Mesendoderm (in vitro differentiated cells): ENCODE measurements at regions not wholly inside any gene's neighbourhood (a gene's known extent, or its start where the extent isn't known, plus 50 kb on each side); places are given as distances from the start of the nearest gene placed in this dataset.

ENCODE experiments used
- DNase-seq: peaks from one replicate; pipeline ENCODE4 v3.0.0; 2013
- H2AK5ac ChIP-seq: 2 replicates; pipeline ENCODE4 v1.6.1; 2013; ENCODE audit warnings: low read length, inconsistent platforms
- H2BK120ac ChIP-seq: 2 replicates; pipeline ENCODE4 v1.6.1; 2013; ENCODE audit warnings: low read depth, mild to moderate bottlenecking, low read length, moderate library complexity, mixed read lengths
- H2BK15ac ChIP-seq: replicated peaks from 2 replicates; pipeline ENCODE4 v1.6.1; 2013; ENCODE audit warnings: low read depth, mild to moderate bottlenecking, moderate library complexity
- H2BK5ac ChIP-seq: 2 replicates; pipeline ENCODE4 v1.6.1; 2013; ENCODE audit warnings: low read length, inconsistent platforms
- H3K18ac ChIP-seq: 2 replicates; pipeline ENCODE4 v1.6.1; 2013; ENCODE audit warnings: mild to moderate bottlenecking, low read length, mixed read lengths
- H3K23ac ChIP-seq: one replicate; pipeline ENCODE4 v1.6.1; 2013; ENCODE audit warnings: low read length
- H3K27ac ChIP-seq: 2 replicates; pipeline ENCODE4 v1.5.1; 2013; ENCODE audit warnings: low read depth, mild to moderate bottlenecking, inconsistent platforms, low read length, moderate library complexity
- H3K27me3 ChIP-seq: 2 replicates; pipeline ENCODE4 v1.6.1; 2013; ENCODE audit warnings: low read length, control low read depth, mild to moderate bottlenecking, inconsistent platforms; ENCODE audit not compliant: insufficient read depth, poor library complexity
- H3K36me3 ChIP-seq: 2 replicates; pipeline ENCODE4 v1.6.1; 2013; ENCODE audit warnings: low read length, inconsistent platforms; ENCODE audit not compliant: control insufficient read depth, insufficient read depth
- H3K4ac ChIP-seq: one replicate; pipeline ENCODE4 v1.6.1; 2013; ENCODE audit warnings: low read depth, mild to moderate bottlenecking, low read length, moderate library complexity
- H3K4me1 ChIP-seq: 2 replicates; pipeline ENCODE4 v1.6.1; 2013; ENCODE audit warnings: low read depth, low read length, inconsistent platforms; ENCODE audit not compliant: control insufficient read depth
- H3K4me2 ChIP-seq: 2 replicates; pipeline ENCODE4 v1.6.1; 2013; ENCODE audit warnings: low read length
- H3K4me3 ChIP-seq: 2 replicates; pipeline ENCODE4 v1.5.1; 2013; ENCODE audit warnings: mild to moderate bottlenecking, low read length
- H3K56ac ChIP-seq: one replicate; pipeline ENCODE4 v1.6.1; 2013; ENCODE audit warnings: low read length
- H3K79me1 ChIP-seq: 2 replicates; pipeline ENCODE4 v1.6.1; 2013; ENCODE audit warnings: low read length, inconsistent platforms
- H3K79me2 ChIP-seq: 2 replicates; pipeline ENCODE4 v1.6.1; 2013; ENCODE audit warnings: mild to moderate bottlenecking, low read length; ENCODE audit not compliant: control insufficient read depth, insufficient read depth
- H3K9ac ChIP-seq: 2 replicates; pipeline ENCODE4 v1.6.1; 2013; ENCODE audit warnings: low read length, inconsistent platforms
- H4K5ac ChIP-seq: one replicate; pipeline ENCODE4 v1.6.1; 2013; ENCODE audit warnings: low read length
- H4K8ac ChIP-seq: one replicate; pipeline ENCODE4 v1.6.1; 2013; ENCODE audit warnings: low read depth, mild to moderate bottlenecking, control low read depth, low read length, moderate library complexity
- WGBS: extraction: QIAGEN DNeasy Blood & Tissue Kit; methylation state at CpG from one replicate; pipeline ENCODE4 v1.1.7; 2013; ENCODE audit warnings: low lambda C conversion rate, missing lambda C conversion rate; ENCODE audit not compliant: insufficient coverage; ENCODE audit errors: extremely low coverage; 5-methylcytosine and 5-hydroxymethylcytosine counted together

GRCh38 chr3:59268170-59268569 lies 218.3 kb upstream of the CFAP20DC start:
- H3K4me2 ChIP-seq = no peak overlapping the region
- no peaks in the 10 kb centered on the region for H3K79me1 ChIP-seq
- no peak overlapping the region for H2BK120ac ChIP-seq
- H3K4ac ChIP-seq = no peak overlapping the region
- no peak overlapping the region for H3K27ac ChIP-seq
- no peak overlapping the region for H2AK5ac ChIP-seq
- H4K8ac ChIP-seq = no peak overlapping the region
- H3K18ac ChIP-seq = no peak overlapping the region
- H3K4me3 ChIP-seq = no peak overlapping the region
- DNase-seq = no peak
- no peak overlapping the region for H3K23ac ChIP-seq
- no peaks in the 10 kb centered on the region for H3K4me1 ChIP-seq
- no peaks in the 10 kb centered on the region for H3K27me3 ChIP-seq
- H2BK15ac ChIP-seq = no peak overlapping the region
- no peak overlapping the region for H2BK5ac ChIP-seq
- no peaks in the 10 kb centered on the region for H3K36me3 ChIP-seq
- no CpG with 5 or more reads among the region's 1 CpG for WGBS
- no peak overlapping the region for H3K56ac ChIP-seq
- no peak overlapping the region for H4K5ac ChIP-seq
- H3K9ac ChIP-seq = no peak overlapping the region
- no peaks in the 10 kb centered on the region for H3K79me2 ChIP-seq

DNA sequence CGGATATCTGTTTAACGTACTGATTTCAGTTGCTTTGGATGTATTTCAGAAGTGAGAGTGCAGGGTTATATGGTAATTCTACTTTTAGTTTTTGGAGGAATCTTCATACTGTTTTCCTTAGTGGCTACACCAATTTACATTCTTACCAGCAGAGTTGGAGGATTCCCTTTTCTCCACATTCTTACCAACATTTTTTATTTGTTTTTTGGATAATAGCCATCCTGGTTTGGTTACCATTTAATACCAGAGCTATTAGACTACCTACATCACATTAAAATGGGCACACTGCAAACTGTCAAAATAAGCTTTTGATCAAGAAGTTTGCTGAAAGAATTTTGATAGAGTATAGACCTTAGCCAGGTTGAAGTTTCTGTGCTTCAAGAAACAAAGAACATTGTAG lies 217.2 kb upstream of the CFAP20DC start:
- no peaks in the 10 kb centered on the region for H3K4me1 ChIP-seq
- H2BK5ac ChIP-seq = no peak overlapping the region
- H3K36me3 ChIP-seq = no peaks in the 10 kb centered on the region
- no peak overlapping the region for H3K4me2 ChIP-seq
- H3K79me1 ChIP-seq = no peaks in the 10 kb centered on the region
- H2BK120ac ChIP-seq = no peak overlapping the region
- H3K27me3 ChIP-seq = no peaks in the 10 kb centered on the region
- no peak overlapping the region for H2AK5ac ChIP-seq
- no peak overlapping the region for H3K4ac ChIP-seq
- no CpG with 5 or more reads among the region's 2 CpGs for WGBS
- no peak overlapping the region for H3K56ac ChIP-seq
- no peaks in the 10 kb centered on the region for H3K79me2 ChIP-seq
- no peak overlapping the region for H4K8ac ChIP-seq
- H3K4me3 ChIP-seq = no peak overlapping the region
- no peak overlapping the region for H4K5ac ChIP-seq
- no peak overlapping the region for H2BK15ac ChIP-seq
- H3K27ac ChIP-seq = no peak overlapping the region
- no peak overlapping the region for H3K23ac ChIP-seq
- H3K9ac ChIP-seq = no peak overlapping the region
- no peak overlapping the region for H3K18ac ChIP-seq
- DNase-seq = no peak

DNA sequence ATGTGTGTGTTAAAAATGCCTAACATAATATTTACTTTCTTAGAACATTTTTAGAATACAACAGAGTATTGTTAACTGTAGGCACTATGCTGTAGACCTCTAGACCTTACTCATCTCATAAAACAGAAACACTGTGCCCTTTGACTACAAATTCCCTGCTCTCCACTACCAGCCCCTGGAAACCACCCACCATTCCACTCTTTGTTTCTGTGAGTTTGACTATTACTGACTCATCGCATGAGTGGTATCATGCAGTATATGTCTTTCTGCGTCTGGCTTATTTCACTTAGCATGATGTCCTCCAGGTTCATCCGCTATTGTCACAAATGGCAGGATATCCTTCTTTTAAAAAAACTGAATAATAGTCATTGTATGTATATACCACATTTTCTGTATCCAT lies 216.7 kb upstream of the CFAP20DC start:
- H3K4ac ChIP-seq = no peak overlapping the region
- H3K4me1 ChIP-seq = no peaks in the 10 kb centered on the region
- no peak for DNase-seq
- no peak overlapping the region for H2BK5ac ChIP-seq
- H2BK15ac ChIP-seq = no peak overlapping the region
- H3K4me3 ChIP-seq = no peak overlapping the region
- H4K8ac ChIP-seq = no peak overlapping the region
- H3K79me2 ChIP-seq = no peaks in the 10 kb centered on the region
- no peak overlapping the region for H3K9ac ChIP-seq
- H3K27me3 ChIP-seq = no peaks in the 10 kb centered on the region
- no peaks in the 10 kb centered on the region for H3K36me3 ChIP-seq
- no peak overlapping the region for H3K27ac ChIP-seq
- H3K23ac ChIP-seq = no peak overlapping the region
- no peak overlapping the region for H4K5ac ChIP-seq
- no peak overlapping the region for H3K18ac ChIP-seq
- no peaks in the 10 kb centered on the region for H3K79me1 ChIP-seq
- no peak overlapping the region for H3K56ac ChIP-seq
- H2BK120ac ChIP-seq = no peak overlapping the region
- no peak overlapping the region for H3K4me2 ChIP-seq
- WGBS = no CpG with 5 or more reads among the region's 3 CpGs
- H2AK5ac ChIP-seq = no peak overlapping the region

- WGBS = no CpG with 5 or more reads among the region's 3 CpGs
Observed at GRCh38 chr3:59265566-59265965, 215.7 kb upstream of the CFAP20DC start.

DNA sequence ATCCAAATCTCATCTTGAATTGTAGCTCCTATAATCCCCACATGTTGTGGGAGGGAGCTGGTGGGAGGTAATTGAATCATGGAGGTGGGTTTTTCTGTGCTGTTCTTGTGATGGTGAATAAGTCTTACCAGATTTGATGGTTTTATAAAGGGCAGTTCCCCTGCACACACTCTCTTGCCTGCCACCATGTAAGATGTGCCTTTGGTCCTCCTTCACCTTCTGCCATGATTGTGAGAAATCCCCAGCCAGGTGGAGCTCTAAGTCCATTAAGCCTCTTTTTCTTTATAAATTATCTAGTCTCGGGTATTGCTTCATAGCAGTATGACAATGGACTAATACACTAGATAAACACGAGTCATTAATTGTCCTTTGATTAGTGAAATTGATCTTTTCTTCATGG lies 214.5 kb upstream of the CFAP20DC start:
- Histone ChIP-seq H3K79me1 (no peaks in the 10 kb centered on the region), H3K4me1 (no peaks in the 10 kb centered on the region), H3K36me3 (no peaks in the 10 kb centered on the region), H2AK5ac (no peak overlapping the region), H2BK5ac (no peak overlapping the region), H4K5ac (no peak overlapping the region), H3K4ac (no peak overlapping the region), H3K4me2 (no peak overlapping the region), H4K8ac (no peak overlapping the region), H3K23ac (no peak overlapping the region), H3K4me3 (no peak overlapping the region), H2BK15ac (no peak overlapping the region), H3K56ac (no peak overlapping the region), H3K9ac (no peak overlapping the region), H3K18ac (no peak overlapping the region), H3K27ac (no peak overlapping the region), H2BK120ac (no peak overlapping the region), H3K79me2 (no peaks in the 10 kb centered on the region), H3K27me3 (no peaks in the 10 kb centered on the region)
- DNase-seq = no peak
- WGBS = no CpG with 5 or more reads among the region's 2 CpGs

More at GRCh38 chr3:59265566-59265965, 215.7 kb upstream of the CFAP20DC start:
- no peak overlapping the region for H3K18ac ChIP-seq
- H3K36me3 ChIP-seq = no peaks in the 10 kb centered on the region
- no peak overlapping the region for H3K56ac ChIP-seq
- no peak overlapping the region for H3K27ac ChIP-seq
- no peaks in the 10 kb centered on the region for H3K79me2 ChIP-seq
- H3K27me3 ChIP-seq = no peaks in the 10 kb centered on the region
- H2AK5ac ChIP-seq = no peak overlapping the region
- no peak overlapping the region for H2BK120ac ChIP-seq
- H3K9ac ChIP-seq = no peak overlapping the region
- no peak overlapping the region for H4K8ac ChIP-seq
- no peak overlapping the region for H2BK5ac ChIP-seq
- no peaks in the 10 kb centered on the region for H3K4me1 ChIP-seq
- no peak for DNase-seq
- no peak overlapping the region for H3K23ac ChIP-seq
- no peak overlapping the region for H3K4me3 ChIP-seq
- H3K4ac ChIP-seq = no peak overlapping the region
- H2BK15ac ChIP-seq = no peak overlapping the region
- H3K79me1 ChIP-seq = no peaks in the 10 kb centered on the region
- H4K5ac ChIP-seq = no peak overlapping the region
- no peak overlapping the region for H3K4me2 ChIP-seq

- Histone ChIP-seq H3K4me2 (no peak overlapping the region), H2BK120ac (no peak overlapping the region), H3K79me2 (no peaks in the 10 kb centered on the region), H4K8ac (no peak overlapping the region), H4K5ac (no peak overlapping the region), H3K18ac (no peak overlapping the region), H2AK5ac (no peak overlapping the region), H3K79me1 (no peaks in the 10 kb centered on the region), H3K56ac (no peak overlapping the region), H3K9ac (no peak overlapping the region), H2BK15ac (no peak overlapping the region), H3K4me1 (no peaks in the 10 kb centered on the region), H3K4me3 (no peak overlapping the region), H3K23ac (no peak overlapping the region), H2BK5ac (no peak overlapping the region), H3K36me3 (no peaks in the 10 kb centered on the region), H3K27me3 (no peaks in the 10 kb centered on the region), H3K27ac (no peak overlapping the region), H3K4ac (no peak overlapping the region)
- no CpG with 5 or more reads among the region's 3 CpGs for WGBS
- no peak for DNase-seq
Observed at GRCh38 chr3:59263152-59263551, 213.3 kb upstream of the CFAP20DC start.
